ENCODE measurements at regions not wholly inside any gene's neighbourhood (a gene's known extent, or its start where the extent isn't known, plus 50 kb on each side); places are given as distances from the start of the nearest gene placed in this dataset.

- intact Hi-C loops (cut with micrococcal nuclease), result no loop called here
These were observed 584.6 kb upstream of the CDH18 start for GRCh38 chr5:20572614-20573013.

DNA sequence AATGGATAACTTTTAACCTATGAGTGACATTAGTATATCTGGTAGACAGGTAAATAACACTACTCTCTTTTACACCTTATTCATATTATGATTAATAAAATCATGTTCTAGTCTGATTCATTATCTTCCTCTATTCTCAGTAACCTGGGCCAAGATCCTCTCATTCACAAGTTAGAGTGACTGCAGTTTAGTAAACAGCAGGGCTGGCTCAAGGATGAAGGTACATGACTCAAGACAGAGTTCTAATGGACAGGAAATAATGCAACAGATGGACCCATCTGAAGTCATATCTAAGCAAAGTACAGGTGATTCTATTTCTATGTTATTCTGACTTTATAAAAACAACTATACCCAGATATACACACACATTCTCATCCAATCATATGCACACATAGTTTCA lies 582.5 kb upstream of the CDH18 start:
- intact Hi-C loops (cut with micrococcal nuclease), result no loop called here

DNA sequence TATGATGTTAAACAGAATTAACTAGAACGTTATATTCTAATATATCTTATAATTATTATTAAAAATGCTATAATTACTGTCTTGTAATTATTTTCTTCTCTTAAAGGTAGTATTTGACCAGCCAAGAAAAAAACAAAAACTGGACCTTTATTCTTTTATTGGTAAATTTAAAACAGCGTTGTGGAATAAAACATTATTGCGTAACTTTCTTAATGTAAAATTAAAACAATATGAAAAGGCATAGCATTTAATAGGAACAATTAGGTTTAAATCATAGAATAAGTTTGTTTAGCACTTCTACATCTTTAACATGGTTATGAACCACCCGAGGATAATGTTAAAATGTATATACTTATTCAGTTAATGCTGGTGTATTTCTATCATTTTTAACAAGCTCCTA lies 574.5 kb upstream of the CDH18 start:
- intact Hi-C loops (cut with micrococcal nuclease), result no loop called here

- intact Hi-C loops (cut with micrococcal nuclease), result no loop called here
These were observed 571.8 kb upstream of the CDH18 start for GRCh38 chr5:20559845-20560244.

- intact Hi-C loops (cut with micrococcal nuclease), result no loop called here
These were observed 568.2 kb upstream of the CDH18 start for GRCh38 chr5:20556115-20556763.

DNA sequence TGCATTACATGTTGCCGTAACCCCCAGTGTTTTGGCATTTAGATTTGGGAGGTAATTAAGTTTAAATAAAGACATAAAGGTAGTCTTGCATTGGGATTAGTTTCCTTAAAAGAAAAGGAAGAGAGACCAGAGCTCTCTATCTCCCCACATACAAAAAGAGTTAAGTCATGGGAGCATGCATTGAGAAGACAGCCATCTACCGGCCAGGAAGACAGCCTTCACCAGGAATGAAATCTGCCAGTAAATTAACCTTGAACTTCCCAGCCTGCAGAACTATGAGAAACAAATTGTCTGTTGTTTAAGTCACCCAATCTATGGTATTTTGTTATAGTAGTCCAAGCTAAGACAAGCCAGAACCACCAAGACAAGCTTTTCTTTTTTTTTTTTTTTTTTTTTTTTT lies 567.0 kb upstream of the CDH18 start:
- intact Hi-C loops (cut with micrococcal nuclease), result no loop called here

DNA sequence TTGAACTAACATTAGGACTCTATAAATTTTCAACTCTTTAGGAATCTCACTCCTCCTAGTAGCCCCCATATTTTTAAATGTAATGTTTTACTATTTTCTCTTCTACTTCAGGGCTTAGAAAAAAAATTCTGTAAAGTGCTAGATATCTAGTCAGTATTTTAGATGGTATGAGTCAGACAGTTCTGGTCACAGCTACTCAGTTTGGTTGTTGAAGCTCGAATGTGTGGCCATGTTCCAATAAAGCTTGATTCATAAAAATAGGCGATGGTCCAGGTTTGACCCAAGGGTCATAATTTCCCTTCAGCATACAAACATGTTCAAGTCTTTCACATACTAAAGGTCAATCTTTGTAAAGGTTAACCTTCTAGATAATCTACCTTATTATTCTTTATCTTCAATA lies 566.0 kb upstream of the CDH18 start:
- intact Hi-C loops (cut with micrococcal nuclease), result no loop called here

DNA sequence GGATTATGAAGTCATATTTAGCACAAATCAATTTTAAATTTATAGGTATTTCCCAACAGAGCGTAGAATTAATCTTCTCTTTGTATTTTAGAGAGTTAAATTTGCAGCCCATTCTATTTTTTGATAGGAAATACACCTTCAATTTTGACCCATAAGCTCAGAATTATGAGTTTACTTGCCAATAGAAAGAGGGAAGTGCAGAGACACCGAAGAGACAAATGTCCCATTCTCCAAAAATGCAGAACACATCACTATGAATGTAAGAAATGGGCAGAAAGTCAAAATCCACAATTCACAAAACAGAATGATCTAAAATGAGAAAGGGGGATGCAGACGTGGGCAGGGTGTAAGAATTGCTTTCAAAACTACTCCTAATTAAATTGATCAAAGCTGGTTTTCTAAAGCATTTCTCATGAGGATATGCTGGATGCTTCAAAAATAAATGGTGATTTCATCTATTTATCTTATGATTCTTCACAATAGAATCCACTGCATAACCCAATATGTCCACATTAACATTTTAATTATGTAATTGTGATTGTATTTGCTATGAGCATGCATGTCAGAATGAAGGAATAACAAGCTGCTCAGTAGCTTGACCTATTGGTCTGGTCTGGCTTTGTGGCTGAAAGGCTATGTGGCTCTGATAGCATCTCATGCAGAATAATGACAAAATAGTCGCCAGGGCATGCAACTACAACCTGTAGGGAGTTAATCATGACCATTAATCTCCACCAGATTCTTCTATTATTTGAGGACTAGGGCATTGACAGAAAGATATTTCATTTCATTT lies 550.1 kb upstream of the CDH18 start:
- intact Hi-C loops (cut with micrococcal nuclease), result no loop called here

- intact Hi-C loops (cut with micrococcal nuclease), result no loop called here
These were observed 548.8 kb upstream of the CDH18 start for GRCh38 chr5:20536813-20537212.

GRCh38 chr5:20536341-20536740 lies 548.3 kb upstream of the CDH18 start:
- intact Hi-C loops (cut with micrococcal nuclease), result no loop called here

DNA sequence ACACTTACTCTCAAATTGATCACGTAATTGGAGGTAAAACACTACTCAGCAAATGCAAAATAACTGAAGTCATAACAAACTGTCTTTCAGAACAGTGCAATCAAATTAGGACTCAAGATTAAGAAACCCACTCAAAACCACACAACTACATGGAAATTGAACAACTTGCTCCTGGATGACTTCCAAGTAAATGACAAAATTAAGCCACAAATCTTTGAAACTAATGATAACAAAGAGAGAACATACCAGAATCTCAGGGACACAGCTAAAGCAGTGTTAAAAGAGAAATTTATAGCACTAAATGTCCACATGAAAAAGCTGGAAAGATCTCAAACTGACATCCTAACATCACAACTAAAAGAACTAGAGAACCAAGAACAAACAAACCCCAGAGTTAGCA lies 540.5 kb upstream of the CDH18 start:
- intact Hi-C loops (cut with micrococcal nuclease), result no loop called here

DNA sequence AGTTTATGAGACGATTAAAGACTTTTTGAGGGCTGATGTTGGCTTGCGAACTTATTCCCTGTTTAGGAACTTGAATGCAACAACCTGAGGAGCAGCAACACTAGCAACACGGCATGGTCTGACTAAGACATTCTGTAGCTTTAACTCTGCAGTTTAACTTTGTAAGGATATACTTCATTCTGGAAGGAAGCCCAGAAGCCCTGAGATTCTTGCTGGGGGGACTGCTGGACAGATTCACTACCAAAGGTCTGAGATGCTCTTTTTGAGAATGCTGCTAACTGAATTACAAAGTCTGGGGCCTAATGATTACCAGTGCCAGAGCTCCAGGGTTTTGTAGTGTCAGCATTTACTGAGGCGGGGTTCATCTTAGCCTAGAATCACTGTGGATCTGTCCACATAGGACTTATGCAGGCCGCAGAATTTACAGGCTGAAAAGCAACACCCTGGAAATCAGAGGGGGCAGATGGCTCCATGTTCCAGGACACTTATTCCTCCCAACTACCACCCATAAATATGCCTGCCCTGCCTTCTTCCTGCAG lies 537.1 kb upstream of the CDH18 start:
- intact Hi-C loops (cut with micrococcal nuclease), result loop anchor here (5.0 kb wide), 1 partner anchor 53 kb away; no protein-coding TSS in a partner anchor

DNA sequence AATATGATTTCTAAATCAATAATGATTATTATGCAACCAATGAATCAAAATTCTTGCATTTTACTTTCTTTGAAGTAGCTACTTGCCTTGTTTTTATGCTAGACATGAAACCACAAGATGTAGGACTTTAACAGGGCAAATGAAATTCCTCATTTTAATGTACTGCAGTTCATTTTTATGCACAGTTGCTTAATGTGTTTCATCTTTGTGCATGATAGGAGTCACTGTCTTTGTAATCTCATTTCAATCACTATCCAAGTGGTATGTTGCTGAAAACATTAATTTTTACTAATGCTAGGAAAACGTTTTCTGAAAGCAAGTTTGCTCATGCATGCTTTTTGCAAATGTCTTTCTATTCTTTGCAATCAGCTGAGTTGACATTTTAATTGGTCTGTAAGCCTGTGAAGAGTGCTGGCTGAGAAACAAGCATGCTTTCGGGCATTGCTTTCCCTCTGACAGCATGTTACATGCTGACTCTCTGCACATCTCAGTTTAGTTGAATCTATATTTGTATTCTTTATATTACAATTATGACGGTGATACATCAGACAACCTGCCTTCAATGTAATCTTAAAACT lies 535.0 kb upstream of the CDH18 start:
- intact Hi-C loops (cut with micrococcal nuclease), result loop anchor here (5.0 kb wide), 1 partner anchor 51 kb away; no protein-coding TSS in a partner anchor

DNA sequence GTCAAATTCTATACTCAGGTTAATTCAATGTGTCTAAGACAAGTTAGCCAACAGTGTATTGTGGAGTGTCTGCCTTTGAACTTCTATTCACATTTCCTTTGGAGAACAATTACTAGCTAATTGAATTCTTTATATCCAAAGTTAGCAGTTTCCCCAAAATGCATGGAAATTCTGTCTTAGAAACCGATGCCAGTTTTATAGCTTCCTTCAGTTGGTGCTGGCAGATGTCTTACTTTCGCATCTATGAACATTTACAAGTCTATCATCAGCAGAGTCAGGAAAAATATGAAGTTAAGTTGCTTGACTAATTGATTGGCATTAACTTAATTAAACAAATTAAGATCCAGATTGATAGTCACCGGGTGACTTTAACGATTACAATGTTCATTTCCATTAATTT lies 527.6 kb upstream of the CDH18 start:
- intact Hi-C loops (cut with micrococcal nuclease), result no loop called here

GRCh38 chr5:20514145-20514544 lies 526.1 kb upstream of the CDH18 start:
- intact Hi-C loops (cut with micrococcal nuclease), result no loop called here

GRCh38 chr5:20500546-20500945 lies 512.5 kb upstream of the CDH18 start:
- intact Hi-C loops (cut with micrococcal nuclease), result no loop called here

GRCh38 chr5:20498926-20499325 lies 510.9 kb upstream of the CDH18 start:
- intact Hi-C loops (cut with micrococcal nuclease), result no loop called here

- intact Hi-C loops (cut with micrococcal nuclease), result no loop called here
These were observed 510.1 kb upstream of the CDH18 start for GRCh38 chr5:20498102-20498501.

DNA sequence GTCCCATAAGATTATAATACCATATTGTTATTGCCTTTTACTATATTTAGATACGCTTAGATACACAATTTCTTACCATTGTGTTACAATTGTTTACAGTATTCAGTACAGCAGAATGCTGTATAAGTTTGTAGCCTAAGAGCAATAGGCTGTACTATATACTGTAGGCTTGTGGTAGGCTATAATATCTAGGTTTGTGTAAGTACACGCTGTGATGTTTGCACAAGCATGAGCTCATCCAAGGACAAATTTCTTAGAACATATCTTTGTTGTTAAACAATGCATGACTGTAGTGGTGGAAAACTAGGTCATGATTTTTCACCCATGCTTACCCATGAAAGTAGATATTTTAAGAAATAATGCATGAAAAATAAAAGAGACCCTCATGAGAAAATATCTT lies 509.4 kb upstream of the CDH18 start:
- intact Hi-C loops (cut with micrococcal nuclease), result no loop called here

- intact Hi-C loops (cut with micrococcal nuclease), result no loop called here
These were observed 506.7 kb upstream of the CDH18 start for GRCh38 chr5:20494706-20495105.

- intact Hi-C loops (cut with micrococcal nuclease), result no loop called here
These were observed 498.8 kb upstream of the CDH18 start for GRCh38 chr5:20486826-20487225.

DNA sequence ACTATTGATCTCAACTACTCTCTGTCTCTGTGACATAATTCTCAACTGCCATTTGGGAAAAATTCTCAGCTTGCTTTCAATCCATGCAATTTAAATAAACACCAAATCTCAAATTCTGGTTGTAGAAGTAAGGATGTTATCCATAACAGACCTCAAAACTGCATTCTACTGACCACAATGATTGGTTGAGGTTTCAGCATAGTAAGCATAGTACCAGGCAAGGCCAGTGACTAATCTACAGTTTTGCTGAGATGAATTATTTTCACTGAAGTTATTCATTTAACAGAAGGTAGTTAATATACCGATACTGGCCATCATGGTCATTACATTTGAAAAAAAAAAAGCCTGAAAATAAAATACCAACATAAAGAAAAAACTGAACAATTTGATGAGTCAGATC lies 488.0 kb upstream of the CDH18 start:
- intact Hi-C loops (cut with micrococcal nuclease), result no loop called here
